ENCODE measurements at regions not wholly inside any gene's neighbourhood (a gene's known extent, or its start where the extent isn't known, plus 50 kb on each side); places are given as distances from the start of the nearest gene placed in this dataset.

- TF ChIP-seq CTCF (IDR thresholded peaks at IDR 0.05; ENCODE audit: low read length, missing control alignments), result no peak
- H3K4me3 ChIP-seq (replicated peaks; ENCODE audit: low read depth, low read length), result no peak overlapping the region
- no peak for DNase-seq (ENCODE audit: low read depth)
Measured at GRCh38 chr5:97801461-97801860, 618.4 kb upstream of the RIOK2 start.

GRCh38 chr5:97820138-97820537 is 637.1 kb upstream of the RIOK2 start:
- DNase-seq (ENCODE audit: low read depth), result no peak
- TF ChIP-seq CTCF (IDR thresholded peaks at IDR 0.05; ENCODE audit: low read length, missing control alignments), result no peak
- H3K4me3 ChIP-seq (replicated peaks; ENCODE audit: low read depth, low read length), result no peak overlapping the region

GRCh38 chr5:97832645-97833296 is 649.7 kb upstream of the RIOK2 start:
- no peak for DNase-seq (ENCODE audit: low read depth)
- no peak overlapping the region for H3K4me3 ChIP-seq (replicated peaks; ENCODE audit: low read depth, low read length)
- TF ChIP-seq CTCF (IDR thresholded peaks at IDR 0.05; ENCODE audit: low read length, missing control alignments), result no peak

GRCh38 chr5:97834561-97834960 is 651.5 kb upstream of the RIOK2 start:
- no peak overlapping the region for H3K4me3 ChIP-seq (replicated peaks; ENCODE audit: low read depth, low read length)
- DNase-seq (ENCODE audit: low read depth), result no peak
- no peak for TF ChIP-seq CTCF (IDR thresholded peaks at IDR 0.05; ENCODE audit: low read length, missing control alignments)

- no peak for DNase-seq (ENCODE audit: low read depth)
- H3K4me3 ChIP-seq (replicated peaks; ENCODE audit: low read depth, low read length), result no peak overlapping the region
- TF ChIP-seq CTCF (IDR thresholded peaks at IDR 0.05; ENCODE audit: low read length, missing control alignments), result no peak
Measured at GRCh38 chr5:97835112-97835511, 652.1 kb upstream of the RIOK2 start.

- no peak overlapping the region for H3K4me3 ChIP-seq (replicated peaks; ENCODE audit: low read depth, low read length)
- TF ChIP-seq CTCF (IDR thresholded peaks at IDR 0.05; ENCODE audit: low read length, missing control alignments), result no peak
- DNase-seq (ENCODE audit: low read depth), result no peak
Measured at GRCh38 chr5:97836816-97837215, 653.8 kb upstream of the RIOK2 start.

GRCh38 chr5:97838214-97838613 is 655.2 kb upstream of the RIOK2 start:
- TF ChIP-seq CTCF (IDR thresholded peaks at IDR 0.05; ENCODE audit: low read length, missing control alignments), result no peak
- peak; percentile 97 for DNase-seq (ENCODE audit: low read depth)
- no peak overlapping the region for H3K4me3 ChIP-seq (replicated peaks; ENCODE audit: low read depth, low read length)

Measured in fibroblast of pulmonary artery (primary cell).